ENCODE measurements at regions not wholly inside any gene's neighbourhood (a gene's known extent, or its start where the extent isn't known, plus 50 kb on each side); places are given as distances from the start of the nearest gene placed in this dataset.

DNA sequence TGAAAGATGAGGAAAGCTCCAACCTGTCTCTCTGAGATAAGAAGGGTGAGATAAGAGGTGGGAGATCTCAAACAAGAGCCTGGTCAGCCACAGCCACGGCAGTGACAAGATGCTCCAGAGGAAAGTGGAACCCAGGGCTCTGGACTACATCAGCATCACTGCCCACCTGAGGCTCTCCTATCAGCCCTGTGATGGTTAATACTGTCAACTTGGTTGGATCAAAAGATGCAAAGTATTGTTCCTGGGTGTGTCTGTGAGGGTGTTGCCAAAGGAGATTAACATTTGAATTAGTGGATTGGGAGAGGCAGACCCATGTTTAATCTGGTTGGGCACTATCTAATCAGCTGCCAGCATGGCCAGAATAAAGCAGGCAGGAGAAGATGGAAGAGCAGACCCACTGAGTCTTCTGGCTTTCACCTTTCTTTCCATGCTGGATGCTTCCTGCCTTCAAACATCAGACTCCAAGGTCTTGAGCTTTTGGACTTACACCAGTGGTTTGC is 476.6 kb upstream of the NBEA start:
- no peak for TF ChIP-seq POLR2A (IDR thresholded peaks at IDR 0.05)
- TF ChIP-seq, protein P1, sequence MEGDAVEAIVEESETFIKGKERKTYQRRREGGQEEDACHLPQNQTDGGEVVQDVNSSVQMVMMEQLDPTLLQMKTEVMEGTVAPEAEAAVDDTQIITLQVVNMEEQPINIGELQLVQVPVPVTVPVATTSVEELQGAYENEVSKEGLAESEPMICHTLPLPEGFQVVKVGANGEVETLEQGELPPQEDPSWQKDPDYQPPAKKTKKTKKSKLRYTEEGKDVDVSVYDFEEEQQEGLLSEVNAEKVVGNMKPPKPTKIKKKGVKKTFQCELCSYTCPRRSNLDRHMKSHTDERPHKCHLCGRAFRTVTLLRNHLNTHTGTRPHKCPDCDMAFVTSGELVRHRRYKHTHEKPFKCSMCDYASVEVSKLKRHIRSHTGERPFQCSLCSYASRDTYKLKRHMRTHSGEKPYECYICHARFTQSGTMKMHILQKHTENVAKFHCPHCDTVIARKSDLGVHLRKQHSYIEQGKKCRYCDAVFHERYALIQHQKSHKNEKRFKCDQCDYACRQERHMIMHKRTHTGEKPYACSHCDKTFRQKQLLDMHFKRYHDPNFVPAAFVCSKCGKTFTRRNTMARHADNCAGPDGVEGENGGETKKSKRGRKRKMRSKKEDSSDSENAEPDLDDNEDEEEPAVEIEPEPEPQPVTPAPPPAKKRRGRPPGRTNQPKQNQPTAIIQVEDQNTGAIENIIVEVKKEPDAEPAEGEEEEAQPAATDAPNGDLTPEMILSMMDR (IDR thresholded peaks at IDR 0.05): no peak

Data from Peyer's patch (tissue), 4 donors.